ENCODE measurements at regions not wholly inside any gene's neighbourhood (a gene's known extent, or its start where the extent isn't known, plus 50 kb on each side); places are given as distances from the start of the nearest gene placed in this dataset.

- no peak overlapping the region for H3K4me2 ChIP-seq (ENCODE audit: low read depth, low read length)
- no peak overlapping the region for H3K4me3 ChIP-seq (ENCODE audit: low read length)
- TF ChIP-seq EZH2 (optimal IDR thresholded peaks at IDR 0.05; ENCODE audit: low read depth, low read length) (no peak), EZH2phosphoT487 (IDR thresholded peaks at IDR 0.05; ENCODE audit: low read length) (no peak)
- TF ChIP-seq, protein P1, sequence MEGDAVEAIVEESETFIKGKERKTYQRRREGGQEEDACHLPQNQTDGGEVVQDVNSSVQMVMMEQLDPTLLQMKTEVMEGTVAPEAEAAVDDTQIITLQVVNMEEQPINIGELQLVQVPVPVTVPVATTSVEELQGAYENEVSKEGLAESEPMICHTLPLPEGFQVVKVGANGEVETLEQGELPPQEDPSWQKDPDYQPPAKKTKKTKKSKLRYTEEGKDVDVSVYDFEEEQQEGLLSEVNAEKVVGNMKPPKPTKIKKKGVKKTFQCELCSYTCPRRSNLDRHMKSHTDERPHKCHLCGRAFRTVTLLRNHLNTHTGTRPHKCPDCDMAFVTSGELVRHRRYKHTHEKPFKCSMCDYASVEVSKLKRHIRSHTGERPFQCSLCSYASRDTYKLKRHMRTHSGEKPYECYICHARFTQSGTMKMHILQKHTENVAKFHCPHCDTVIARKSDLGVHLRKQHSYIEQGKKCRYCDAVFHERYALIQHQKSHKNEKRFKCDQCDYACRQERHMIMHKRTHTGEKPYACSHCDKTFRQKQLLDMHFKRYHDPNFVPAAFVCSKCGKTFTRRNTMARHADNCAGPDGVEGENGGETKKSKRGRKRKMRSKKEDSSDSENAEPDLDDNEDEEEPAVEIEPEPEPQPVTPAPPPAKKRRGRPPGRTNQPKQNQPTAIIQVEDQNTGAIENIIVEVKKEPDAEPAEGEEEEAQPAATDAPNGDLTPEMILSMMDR (IDR thresholded peaks at IDR 0.05; ENCODE audit: low read length), result no peak
- no peaks in the 10 kb centered on the region for H3K4me1 ChIP-seq (ENCODE audit: low read length)
- no peaks in the 10 kb centered on the region for H3K79me2 ChIP-seq (ENCODE audit: low read length)
- no peak overlapping the region for H3K27ac ChIP-seq (ENCODE audit: low read length)
- no peaks in the 10 kb centered on the region for H3K9me3 ChIP-seq (replicated peaks; ENCODE audit: insufficient read depth, low read length)
- no peaks in the 10 kb centered on the region for H3K27me3 ChIP-seq (replicated peaks; ENCODE audit: insufficient read depth, low read length)
- DNase-seq, result no peak
- H3K9me2 ChIP-seq (replicated peaks; ENCODE audit: insufficient read depth, low read length), result no peaks in the 10 kb centered on the region
- H3F3A ChIP-seq (ENCODE audit: insufficient read depth, low read length), result no peaks in the 10 kb centered on the region
- no peaks in the 10 kb centered on the region for H3K36me3 ChIP-seq (replicated peaks; ENCODE audit: insufficient read depth, low read length)
- H4K20me1 ChIP-seq (ENCODE audit: insufficient read depth, low read length), result no peaks in the 10 kb centered on the region
- no peak overlapping the region for H3K9ac ChIP-seq (ENCODE audit: low read length)
- H2AFZ ChIP-seq (ENCODE audit: low read length), result no peak overlapping the region
These were observed 178.3 kb upstream of the PTER start for GRCh38 chr10:16258291-16259040.

DNA sequence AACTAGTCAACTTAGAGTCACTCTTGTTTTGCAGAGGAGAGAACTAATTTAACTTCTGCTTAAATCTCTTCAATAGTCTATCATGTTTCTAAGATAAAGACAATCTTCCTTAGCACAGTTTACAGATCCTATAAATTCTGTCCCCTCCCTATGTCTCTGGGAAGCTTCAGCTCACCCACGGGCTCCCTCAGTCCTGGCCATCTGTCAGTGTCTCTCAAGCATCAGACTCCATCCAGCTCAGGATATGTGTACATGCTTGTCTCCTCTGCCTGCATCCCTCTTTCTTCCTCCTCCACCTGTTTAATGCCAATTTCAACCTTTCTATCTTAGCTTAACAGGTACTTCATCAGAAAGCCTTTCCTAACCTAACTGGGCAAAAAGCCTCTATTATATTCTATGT, 177.1 kb upstream of the PTER start:
- H3K27me3 ChIP-seq (replicated peaks; ENCODE audit: insufficient read depth, low read length), result no peaks in the 10 kb centered on the region
- no peaks in the 10 kb centered on the region for H3K36me3 ChIP-seq (replicated peaks; ENCODE audit: insufficient read depth, low read length)
- H3K4me1 ChIP-seq (ENCODE audit: low read length), result no peaks in the 10 kb centered on the region
- H3F3A ChIP-seq (ENCODE audit: insufficient read depth, low read length), result no peaks in the 10 kb centered on the region
- no peaks in the 10 kb centered on the region for H3K9me2 ChIP-seq (replicated peaks; ENCODE audit: insufficient read depth, low read length)
- no peak overlapping the region for H3K4me3 ChIP-seq (ENCODE audit: low read length)
- H2AFZ ChIP-seq (ENCODE audit: low read length), result no peak overlapping the region
- no peaks in the 10 kb centered on the region for H3K9me3 ChIP-seq (replicated peaks; ENCODE audit: insufficient read depth, low read length)
- H3K4me2 ChIP-seq (ENCODE audit: low read depth, low read length), result no peak overlapping the region
- H4K20me1 ChIP-seq (ENCODE audit: insufficient read depth, low read length), result no peaks in the 10 kb centered on the region
- DNase-seq, result no peak
- no peaks in the 10 kb centered on the region for H3K79me2 ChIP-seq (ENCODE audit: low read length)
- H3K27ac ChIP-seq (ENCODE audit: low read length), result no peak overlapping the region
- H3K9ac ChIP-seq (ENCODE audit: low read length), result no peak overlapping the region
- TF ChIP-seq EZH2 (optimal IDR thresholded peaks at IDR 0.05; ENCODE audit: low read depth, low read length) (no peak), EZH2phosphoT487 (IDR thresholded peaks at IDR 0.05; ENCODE audit: low read length) (no peak)
- TF ChIP-seq, protein P1 (IDR thresholded peaks at IDR 0.05; ENCODE audit: low read length), result no peak

DNA sequence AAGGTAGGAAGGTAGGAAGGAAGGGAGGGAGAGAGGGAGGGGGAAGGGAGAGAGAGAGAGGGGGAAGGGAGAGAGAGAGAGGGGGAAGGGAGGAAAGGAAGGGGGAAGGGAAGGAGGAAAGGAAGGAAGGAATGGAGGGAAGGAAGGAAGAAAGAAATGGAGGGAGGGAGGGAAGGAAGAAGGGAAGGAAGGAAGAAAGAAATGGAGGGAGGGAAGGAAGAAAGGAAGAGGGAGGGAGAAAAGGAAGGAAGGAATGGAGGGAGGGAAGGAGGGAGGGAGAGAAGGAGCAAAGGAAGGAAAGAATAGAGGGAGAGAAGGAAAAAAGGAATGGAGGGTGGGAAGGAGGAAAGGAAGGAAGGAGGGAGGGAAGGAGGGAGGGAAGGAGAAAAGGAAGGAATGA, 176.4 kb upstream of the PTER start:
- no peak for DNase-seq
- H4K20me1 ChIP-seq (ENCODE audit: insufficient read depth, low read length), result no peaks in the 10 kb centered on the region
- no peak overlapping the region for H3K9ac ChIP-seq (ENCODE audit: low read length)
- H3K27ac ChIP-seq (ENCODE audit: low read length), result no peak overlapping the region
- no peaks in the 10 kb centered on the region for H3K27me3 ChIP-seq (replicated peaks; ENCODE audit: insufficient read depth, low read length)
- no peak overlapping the region for H3K4me3 ChIP-seq (ENCODE audit: low read length)
- H3F3A ChIP-seq (ENCODE audit: insufficient read depth, low read length), result no peaks in the 10 kb centered on the region
- H3K9me3 ChIP-seq (replicated peaks; ENCODE audit: insufficient read depth, low read length), result no peaks in the 10 kb centered on the region
- H3K9me2 ChIP-seq (replicated peaks; ENCODE audit: insufficient read depth, low read length), result no peaks in the 10 kb centered on the region
- TF ChIP-seq EZH2phosphoT487 (IDR thresholded peaks at IDR 0.05; ENCODE audit: low read length) (no peak), EZH2 (optimal IDR thresholded peaks at IDR 0.05; ENCODE audit: low read depth, low read length) (no peak)
- TF ChIP-seq, protein P1 (IDR thresholded peaks at IDR 0.05; ENCODE audit: low read length), result no peak
- no peaks in the 10 kb centered on the region for H3K4me1 ChIP-seq (ENCODE audit: low read length)
- no peaks in the 10 kb centered on the region for H3K79me2 ChIP-seq (ENCODE audit: low read length)
- no peak overlapping the region for H3K4me2 ChIP-seq (ENCODE audit: low read depth, low read length)
- no peaks in the 10 kb centered on the region for H3K36me3 ChIP-seq (replicated peaks; ENCODE audit: insufficient read depth, low read length)
- H2AFZ ChIP-seq (ENCODE audit: low read length), result no peak overlapping the region
